HG03064 (cell line): ENCODE measurements at regions not wholly inside any gene's neighbourhood (a gene's known extent, or its start where the extent isn't known, plus 50 kb on each side); places are given as distances from the start of the nearest gene placed in this dataset.
"Not testable (repeated sequence)": the region's sequence is repeated elsewhere in the genome, so short reads cannot be mapped to it uniquely, and the experiment has no call there.

Source experiments
- ATAC-seq: cut with Tn5 transposase; IDR thresholded peaks from one replicate; pipeline ENCODE4 v1.9.1; 2021; ENCODE audit warnings: low read depth; ENCODE audit not compliant: unreplicated experiment

DNA sequence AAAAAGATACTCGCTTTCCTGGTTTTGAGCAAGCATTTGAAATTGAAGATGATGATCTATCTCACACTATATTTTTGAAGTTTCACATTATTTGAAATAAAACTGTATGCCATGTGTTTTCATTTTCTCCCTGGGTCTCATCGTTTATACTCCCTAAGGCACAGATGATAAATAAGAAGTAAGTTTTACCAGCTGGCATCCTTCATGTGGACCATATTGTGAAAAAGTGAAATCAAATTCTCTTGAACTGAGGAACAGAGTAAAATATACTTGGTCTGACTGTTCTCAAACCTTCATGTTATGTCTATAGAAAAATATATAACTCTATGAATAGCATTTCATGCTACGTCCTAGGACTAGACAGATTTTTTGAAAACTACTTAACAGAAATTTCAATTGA is 1600.9 kb upstream of the C9orf72 start:
- ATAC-seq = no peak

DNA sequence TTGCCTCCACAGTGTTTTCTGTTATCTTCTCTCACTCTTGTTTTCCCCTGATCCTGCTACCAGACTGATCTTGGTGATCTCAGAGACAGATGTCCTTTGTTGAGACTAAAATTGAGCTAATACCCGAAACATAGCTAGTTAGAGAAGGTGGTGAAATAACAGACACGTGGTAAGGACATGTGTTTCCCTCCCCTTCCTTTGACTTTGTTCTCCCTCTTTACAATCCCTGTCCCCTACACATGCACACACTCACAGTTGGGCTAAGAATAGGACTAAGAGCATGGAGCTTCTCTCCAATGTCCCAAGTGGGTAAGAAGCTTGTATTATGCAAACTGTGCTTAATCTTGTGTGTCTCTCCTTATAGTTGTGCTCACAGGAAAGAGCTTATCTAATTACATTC is 1603.0 kb upstream of the C9orf72 start:
- no peak for ATAC-seq

- ATAC-seq = no peak
These were observed 1603.5 kb upstream of the C9orf72 start for GRCh38 chr9:29176786-29177185.

GRCh38 chr9:29183971-29184370 is 1610.7 kb upstream of the C9orf72 start:
- no peak for ATAC-seq

- ATAC-seq = not testable (repeated sequence)
These were observed 1615.5 kb upstream of the C9orf72 start for GRCh38 chr9:29188771-29189170.

DNA sequence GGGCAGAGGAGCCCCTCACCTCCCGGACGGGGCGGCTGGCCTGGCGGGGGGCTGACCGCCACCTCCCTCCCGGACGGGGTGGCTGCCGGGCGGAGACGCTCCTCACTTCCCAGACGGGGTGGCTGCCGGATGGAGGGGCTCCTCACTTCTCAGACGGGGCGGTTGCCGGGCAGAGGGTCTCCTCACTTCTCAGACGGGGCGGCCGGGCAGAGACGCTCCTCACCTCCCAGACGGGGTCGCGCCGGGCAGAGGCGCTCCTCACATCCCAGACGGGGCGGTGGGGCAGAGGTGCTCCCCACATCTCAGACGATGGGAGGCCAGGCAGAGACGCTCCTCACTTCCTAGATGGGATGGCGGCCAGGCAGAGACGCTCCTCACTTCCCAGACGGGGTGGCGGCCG is 1615.9 kb upstream of the C9orf72 start:
- not testable (repeated sequence) for ATAC-seq

- ATAC-seq = no peak
These were observed 1625.6 kb upstream of the C9orf72 start for GRCh38 chr9:29198861-29199260.

- ATAC-seq = no peak
These were observed 1626.7 kb upstream of the C9orf72 start for GRCh38 chr9:29199975-29200374.

- ATAC-seq = no peak
These were observed 1627.4 kb upstream of the C9orf72 start for GRCh38 chr9:29200650-29201049.

GRCh38 chr9:29203244-29203930 is 1630.1 kb upstream of the C9orf72 start:
- ATAC-seq = no peak

GRCh38 chr9:29208670-29209069 is 1635.4 kb upstream of the C9orf72 start:
- no peak for ATAC-seq

DNA sequence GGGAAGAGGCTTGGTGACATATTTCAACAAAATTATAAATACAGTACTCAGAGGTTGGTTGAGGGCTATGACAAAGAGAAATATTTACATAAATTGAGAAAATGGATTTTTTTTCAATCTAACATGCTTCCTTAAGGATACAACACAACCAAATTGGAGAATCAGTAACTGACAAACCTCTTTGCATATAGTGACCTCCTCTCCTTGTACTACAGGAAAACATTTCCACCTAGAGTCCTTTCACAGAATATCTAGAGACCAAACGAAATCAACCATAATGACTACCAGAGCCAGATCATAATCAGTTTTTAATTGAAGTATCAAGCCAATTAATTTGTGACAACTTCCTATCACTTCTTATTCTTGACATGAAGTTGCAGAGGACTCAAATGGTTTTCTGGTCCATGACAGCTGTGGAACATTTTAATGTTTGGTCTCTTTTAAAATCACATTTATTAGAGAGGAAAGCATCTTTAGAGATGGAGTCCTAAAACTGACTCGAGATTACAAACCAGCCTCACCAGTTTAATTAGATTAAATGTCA is 1636.5 kb upstream of the C9orf72 start:
- ATAC-seq = no peak

GRCh38 chr9:29211003-29211579 is 1637.8 kb upstream of the C9orf72 start:
- no peak for ATAC-seq

DNA sequence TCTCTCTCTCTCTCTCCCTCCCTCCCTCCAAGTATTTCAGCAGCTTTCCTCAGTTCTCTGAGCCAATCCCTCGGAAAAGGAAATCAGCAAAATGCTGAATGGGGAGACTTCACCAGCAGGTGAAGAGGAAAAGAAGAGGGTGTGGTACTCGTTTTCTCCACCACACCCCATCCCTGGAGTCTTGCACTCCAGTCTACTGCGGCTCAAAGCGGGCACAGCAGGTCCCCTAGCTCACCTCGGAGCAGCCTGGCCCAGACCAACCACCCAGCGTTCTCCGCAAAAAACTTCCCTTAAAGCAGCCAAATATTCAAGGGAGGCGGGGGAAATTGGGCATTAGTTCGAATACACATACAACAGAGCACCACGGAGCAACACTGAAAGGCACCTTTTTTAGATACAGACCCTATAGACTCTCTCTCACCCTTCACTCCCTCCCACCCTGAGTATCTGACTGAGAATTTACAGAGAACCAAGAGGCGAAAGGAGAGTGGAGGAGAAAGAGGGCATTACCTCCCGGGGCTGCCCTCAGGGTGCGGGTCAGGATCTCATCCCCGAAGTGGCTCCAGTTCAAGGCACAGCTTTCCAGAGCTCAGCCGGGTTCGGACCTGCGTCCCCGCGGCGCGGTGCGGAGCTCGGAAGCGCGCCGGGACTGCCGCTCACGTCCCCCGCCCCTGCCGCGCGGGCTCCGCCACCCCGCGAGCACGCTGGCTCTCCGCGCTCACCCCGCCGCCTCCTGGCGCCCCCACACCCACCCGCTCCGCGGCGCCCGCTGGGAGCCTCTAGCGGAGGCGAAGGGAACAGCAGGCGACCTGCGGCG is 1638.5 kb upstream of the C9orf72 start:
- peak; percentile 93 for ATAC-seq

GRCh38 chr9:29212397-29213387 is 1639.4 kb upstream of the C9orf72 start:
- no peak for ATAC-seq

- ATAC-seq = no peak
These were observed 1640.3 kb upstream of the C9orf72 start, which contains the start of gene LINGO2 for GRCh38 chr9:29213417-29214153. Gene LINGO2, minus strand, starts transcription at chr9:29213601.

- ATAC-seq = no peak
These were observed 1640.9 kb upstream of the C9orf72 start for GRCh38 chr9:29214154-29214689.

GRCh38 chr9:29214690-29215253 is 1641.5 kb upstream of the C9orf72 start:
- ATAC-seq = no peak

GRCh38 chr9:29217966-29218365 is 1644.7 kb upstream of the C9orf72 start:
- no peak for ATAC-seq
